Dermis blood vessel endothelial cell (primary cell): ENCODE measurements at regions not wholly inside any gene's neighbourhood (a gene's known extent, or its start where the extent isn't known, plus 50 kb on each side); places are given as distances from the start of the nearest gene placed in this dataset.
"Not testable (repeated sequence)": the region's sequence is repeated elsewhere in the genome, so short reads cannot be mapped to it uniquely, and the experiment has no call there.

Source experiments
- DNase-seq: peaks from one replicate; pipeline ENCODE4 v3.0.0; 2010

DNA sequence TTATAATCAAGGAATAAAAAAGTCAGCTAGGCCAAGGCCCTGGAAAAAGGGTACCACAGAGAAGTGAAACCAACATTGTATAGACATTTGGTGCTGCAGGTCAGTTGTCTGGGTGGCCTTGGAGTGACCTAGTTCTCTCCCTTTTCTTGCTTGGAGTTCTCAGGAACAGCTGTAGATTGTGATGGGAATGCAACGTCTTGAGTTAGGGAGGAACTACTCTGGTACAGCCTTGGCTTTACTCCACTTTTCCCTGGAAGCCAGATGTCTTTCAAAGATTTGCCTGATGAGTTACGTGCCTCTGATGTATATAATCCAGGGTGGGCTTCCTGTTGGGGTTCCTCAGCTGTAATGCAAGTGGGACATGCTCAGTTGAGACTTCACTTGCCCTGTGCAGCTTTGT lies 694.7 kb downstream of the HTR1B start:
- no peak for DNase-seq

DNA sequence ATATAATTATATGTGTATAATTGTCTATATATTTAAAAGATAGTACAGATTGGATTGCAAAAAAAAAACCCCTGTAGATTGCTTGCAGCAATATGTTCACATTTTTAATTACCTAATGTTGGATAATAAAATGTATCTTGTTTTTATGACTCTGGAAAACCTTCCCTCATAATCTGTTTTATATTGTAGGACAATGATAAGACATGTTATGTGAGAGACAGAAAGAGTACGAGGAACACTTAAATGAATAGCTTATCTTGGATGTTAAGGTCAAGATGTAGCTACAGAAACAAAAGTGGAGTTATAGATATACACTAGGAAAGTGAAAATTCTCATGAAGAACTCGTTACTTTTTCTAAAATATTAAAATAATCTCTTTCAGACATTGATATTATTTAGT lies 691.6 kb upstream of the IMPG1 start:
- no peak for DNase-seq

DNA sequence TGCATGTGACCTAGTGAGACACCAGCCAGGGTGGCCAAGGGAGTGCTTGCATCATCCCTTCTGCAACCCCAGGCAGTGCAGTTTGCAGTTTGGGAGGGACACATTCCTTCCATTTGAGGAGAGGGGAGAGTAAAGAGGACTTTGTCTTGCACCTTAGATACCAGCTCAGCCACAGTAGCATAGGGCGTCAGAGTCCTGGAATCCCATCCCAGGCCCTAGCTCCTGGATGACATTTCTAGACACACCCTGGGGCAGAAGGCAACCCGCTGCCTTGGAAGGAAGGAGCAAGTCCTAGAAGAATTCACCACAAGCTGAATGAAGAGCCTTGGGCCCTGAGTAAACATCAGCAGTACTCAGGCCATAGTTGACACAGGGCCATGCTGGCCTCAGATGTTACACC lies 680.4 kb upstream of the IMPG1 start:
- no peak for DNase-seq

DNA sequence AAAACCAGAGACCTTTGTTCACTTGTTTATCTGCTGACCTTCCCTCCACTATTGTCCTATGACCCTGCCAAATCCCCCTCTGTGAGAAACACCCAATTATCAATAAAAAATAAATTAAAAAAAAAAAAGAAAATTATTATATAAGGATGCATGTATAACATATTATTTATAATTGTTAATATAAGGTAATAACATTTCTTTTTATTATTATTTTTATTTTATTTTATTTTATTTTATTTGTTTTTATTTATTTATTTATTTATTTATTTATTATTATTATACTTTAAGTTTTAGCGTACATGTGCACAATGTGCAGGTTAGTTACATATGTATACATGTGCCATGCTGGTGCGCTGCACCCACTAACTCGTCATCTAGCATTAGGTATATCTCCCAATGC lies 672.9 kb upstream of the IMPG1 start:
- not testable (repeated sequence) for DNase-seq

DNA sequence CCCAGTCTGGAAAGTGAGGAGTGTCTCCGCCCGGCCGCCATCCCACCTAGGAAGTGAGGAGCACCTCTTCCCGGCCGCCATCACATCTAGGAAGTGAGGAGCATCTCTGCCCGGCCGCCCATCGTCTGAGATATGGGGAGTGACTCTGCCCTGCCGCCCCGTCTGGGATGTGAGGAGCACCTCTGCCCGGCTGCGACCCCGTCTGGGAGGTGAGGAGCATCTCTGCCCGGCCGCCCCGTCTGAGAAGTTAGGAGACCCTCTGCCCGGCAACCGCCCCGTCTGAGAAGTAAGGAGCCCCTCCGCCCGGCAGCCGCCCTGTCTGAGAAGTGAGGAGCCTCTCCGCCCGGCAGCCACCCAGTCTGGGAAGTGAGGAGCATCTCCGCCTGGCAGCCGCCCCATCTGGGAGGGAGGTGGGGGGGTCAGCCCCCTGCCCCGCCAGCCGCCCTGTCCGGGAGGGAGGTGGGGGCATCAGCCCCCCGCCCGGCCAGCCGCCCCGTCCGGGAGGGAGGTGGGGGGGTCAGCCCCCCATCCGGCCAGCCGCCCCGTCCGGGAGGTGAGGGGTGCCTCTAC lies 671.8 kb upstream of the IMPG1 start:
- not testable (repeated sequence) for DNase-seq

DNA sequence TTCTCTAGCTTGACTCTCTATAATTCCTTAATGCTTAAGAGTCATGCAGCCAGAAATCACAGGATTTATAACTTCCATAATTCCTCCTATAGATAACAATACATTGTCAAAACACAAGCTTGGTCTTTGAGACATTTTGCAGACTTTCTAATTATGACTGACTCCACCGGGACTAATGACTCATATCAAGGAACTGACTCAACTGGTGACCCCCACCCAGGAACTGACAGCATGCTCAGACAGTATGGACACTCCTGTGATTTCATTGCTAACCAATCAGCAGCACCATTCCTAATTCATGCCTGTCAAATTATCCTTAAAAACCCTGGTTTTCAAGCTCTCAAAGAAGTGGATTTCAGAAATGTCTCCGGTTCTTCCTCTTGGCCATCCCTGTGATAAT lies 670.5 kb upstream of the IMPG1 start:
- DNase-seq, result no peak

DNA sequence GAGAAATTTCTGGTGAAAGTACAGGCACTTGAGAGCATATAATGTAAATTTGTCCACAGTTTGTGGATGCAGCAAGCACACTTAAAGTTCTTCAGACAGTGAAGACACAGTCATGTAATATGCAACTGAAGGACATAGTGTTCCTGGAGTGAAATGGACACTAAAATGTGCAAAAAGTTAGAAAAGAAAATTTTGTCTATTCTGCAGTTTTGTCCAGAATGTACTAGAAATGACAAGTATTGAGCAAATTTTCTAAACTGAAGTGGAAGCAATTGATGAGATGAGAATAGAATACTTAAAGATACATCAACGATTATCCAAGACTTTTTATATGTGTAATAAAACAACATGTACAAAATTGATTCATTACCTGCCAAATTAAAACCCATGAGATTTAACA lies 647.0 kb upstream of the IMPG1 start:
- no peak for DNase-seq

DNA sequence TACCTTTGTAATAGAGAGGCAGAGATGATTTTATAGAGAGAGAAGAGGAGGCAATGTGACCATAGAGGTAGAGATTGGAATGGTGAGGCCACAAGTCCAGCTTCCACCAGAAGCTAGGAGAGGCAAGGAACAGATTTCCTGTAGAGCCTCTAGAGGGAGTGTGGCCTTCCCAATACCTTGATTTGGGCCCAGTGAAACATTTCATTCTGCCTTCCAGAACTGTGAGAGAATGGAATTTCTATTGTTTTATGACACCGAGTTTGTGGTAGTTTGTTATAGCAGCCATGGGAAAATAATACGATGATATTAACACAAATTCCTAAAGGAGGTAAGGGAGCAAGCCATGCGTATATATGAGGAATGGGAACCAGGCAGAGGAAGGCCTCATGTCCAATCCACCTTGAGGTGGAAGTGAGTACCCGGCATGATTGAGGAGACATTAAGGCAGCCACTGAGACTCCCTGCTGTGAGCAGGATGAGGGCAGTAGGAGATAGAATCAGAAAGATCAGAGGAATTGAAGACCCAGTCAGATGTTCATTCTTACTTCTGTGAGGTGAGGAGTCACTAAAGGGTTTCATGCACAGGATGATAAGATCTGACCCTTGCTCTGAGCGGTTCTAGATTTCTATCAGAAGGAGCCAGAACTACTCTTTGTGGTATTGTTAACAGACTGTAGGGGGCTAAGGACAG lies 636.3 kb upstream of the IMPG1 start:
- DNase-seq, result peak; percentile 21

DNA sequence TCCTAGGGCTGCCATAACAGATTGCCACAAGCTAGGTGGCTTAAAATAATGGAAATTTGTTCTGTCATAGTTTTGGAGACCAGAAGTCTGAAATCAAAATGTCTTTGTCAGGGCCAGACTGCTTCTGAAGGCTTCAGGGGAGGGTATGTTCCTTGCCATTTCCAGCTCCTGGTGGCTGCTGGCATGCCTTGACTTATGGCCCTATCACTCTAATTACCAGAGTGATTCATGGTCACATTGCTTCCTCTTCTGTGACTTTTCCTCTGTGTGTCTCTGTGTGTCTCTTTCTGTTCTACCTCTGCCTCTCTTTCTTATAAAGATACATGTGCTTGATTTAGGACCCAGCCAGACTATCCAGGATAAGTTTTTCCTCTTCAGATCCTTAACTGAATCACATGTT lies 635.2 kb upstream of the IMPG1 start:
- no peak for DNase-seq

DNA sequence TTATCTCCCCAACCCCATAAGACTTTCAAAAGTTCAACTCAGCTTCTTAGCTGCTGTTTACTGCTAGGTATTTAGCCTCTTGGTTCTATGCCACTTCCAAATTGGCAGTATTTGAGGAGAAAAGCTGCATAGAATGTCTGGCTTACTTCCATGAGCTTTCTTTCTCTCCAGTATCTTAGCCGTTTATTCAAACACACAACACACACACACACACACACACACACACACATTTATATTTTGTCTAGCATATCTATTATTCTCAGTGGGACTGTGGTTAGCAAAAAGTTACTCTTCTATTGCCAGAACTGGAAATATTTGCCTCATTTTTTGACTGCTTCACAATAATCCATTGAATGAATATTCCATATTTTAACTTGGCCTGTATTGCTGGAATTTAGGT lies 634.2 kb upstream of the IMPG1 start:
- DNase-seq, result no peak

DNA sequence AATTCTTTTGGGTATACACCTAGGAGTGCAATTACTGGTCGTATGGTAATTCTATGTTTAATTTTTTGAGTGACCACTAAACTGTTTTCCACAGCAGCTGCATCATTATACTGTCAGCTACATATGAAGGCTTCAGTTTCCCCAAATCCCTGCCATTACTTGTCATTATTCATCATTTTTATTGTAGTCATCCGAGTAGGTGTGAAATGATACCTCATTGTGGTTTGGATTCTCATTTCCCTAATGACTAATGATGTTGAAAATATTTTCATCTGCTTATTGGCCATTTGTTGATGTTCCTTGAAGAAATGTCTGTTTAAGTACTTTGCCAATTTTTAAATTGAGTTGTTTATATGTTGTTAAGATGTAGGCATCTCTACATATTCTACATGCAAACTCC lies 633.6 kb upstream of the IMPG1 start:
- DNase-seq, result no peak

DNA sequence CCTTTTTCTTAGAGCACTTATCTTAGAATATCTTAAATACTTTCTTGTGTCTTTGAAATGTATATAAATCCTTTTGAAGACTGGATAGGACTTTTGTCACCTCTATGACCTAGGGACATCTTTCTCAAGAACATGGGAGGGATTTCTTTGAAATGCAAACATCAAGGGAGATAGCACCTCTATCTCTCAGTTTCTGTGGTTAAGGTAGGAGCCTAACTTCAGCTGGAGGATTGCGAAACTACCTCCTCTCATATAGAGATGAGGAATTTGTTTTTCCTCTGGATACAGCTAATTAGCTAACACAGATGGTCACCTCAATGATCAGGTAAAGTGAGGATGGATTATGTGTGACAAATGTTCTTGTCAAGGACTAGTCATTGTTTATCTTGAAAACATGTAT lies 631.3 kb upstream of the IMPG1 start:
- DNase-seq, result no peak

DNA sequence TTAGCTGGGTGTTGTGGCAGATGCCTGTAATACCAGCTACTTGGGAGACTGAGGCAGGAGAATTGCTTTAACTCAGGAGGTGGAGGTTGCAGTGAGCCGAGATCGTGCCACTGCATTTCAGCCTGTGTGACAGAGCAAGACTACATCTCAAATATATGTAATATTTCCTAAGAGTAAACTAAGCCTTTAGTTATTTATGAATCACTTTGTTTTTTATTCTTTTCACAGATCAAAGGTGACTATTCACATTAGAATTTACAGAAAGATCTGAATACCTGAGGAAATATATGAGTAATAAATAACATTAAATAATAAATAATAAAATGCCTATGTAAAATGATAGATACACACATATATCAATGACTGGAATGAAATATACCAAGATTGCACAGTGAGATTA lies 630.8 kb upstream of the IMPG1 start:
- DNase-seq, result no peak

DNA sequence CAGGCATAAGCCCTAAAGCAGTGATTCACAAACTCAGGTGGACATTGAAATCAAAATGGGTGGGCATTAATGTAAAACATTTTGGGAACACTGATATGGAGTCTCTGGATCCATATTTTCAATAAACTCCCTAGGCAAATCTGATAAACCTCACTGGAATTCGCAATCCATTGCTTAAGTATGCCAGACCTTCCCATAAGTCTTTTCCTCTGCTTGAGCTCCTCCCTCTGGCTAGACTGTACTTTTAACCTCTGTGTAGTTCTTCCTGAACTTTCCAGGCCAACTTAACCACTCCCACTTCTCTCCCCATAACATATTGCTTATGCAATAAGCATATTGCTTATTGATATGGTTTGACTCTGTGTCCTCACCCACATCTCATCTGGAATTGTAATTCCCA lies 629.7 kb upstream of the IMPG1 start:
- no peak for DNase-seq

DNA sequence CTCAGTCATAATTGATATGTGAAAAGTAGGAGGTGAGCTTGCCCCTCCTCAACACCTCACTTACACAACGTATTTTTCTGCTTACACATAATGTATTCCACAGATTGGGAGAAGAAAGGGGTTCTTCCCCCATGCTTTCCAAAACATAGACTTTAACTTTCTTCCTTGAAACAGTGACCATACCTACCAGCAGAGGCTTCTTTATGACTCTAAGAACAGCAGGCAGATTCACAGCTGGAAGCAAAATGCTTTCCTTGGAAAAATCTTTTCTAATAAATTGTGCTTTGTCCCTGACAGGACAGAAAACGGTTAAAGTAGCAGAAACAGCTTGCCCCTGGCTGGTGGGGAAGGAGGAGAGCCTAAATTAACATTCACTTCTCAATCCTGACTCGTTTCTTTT lies 629.1 kb upstream of the IMPG1 start:
- DNase-seq, result peak; percentile 5

DNA sequence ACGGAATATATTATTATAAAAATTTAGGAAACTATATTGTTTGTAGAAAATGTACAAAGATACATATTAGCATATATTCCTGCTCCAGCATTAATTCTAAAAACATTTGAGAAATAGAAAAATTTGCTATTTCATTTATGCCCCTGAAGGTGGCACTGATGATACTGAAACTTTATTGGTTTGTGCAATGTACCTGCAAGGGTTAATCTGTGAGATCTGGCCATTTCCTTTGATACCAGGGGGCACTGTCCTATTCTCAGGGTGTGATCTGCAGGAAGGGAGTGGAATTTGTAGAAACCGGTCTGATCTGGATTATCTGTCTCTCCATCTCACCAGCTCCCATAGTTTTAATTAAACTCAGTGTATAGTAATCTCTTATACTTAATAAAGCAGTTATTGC lies 625.1 kb upstream of the IMPG1 start:
- peak; percentile 60 for DNase-seq

DNA sequence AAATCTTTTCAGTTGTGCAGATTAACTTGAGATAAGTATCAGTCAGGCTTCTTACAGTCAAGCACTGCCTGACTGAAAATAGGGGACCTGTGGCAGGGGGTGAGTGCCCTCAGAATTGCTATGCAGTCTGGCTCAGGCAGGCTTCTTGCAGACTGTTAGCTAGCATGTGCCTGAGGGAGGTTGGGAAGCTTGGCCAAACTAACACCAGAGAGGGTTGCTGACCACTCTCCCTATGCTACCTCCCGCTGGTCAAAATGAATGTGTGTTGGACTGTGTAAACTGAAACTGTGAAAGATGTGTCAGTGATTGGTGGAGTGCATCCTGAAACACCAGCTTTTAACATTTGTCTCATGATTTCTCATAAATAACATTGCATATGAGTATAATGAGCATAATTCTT lies 622.3 kb upstream of the IMPG1 start:
- no peak for DNase-seq

DNA sequence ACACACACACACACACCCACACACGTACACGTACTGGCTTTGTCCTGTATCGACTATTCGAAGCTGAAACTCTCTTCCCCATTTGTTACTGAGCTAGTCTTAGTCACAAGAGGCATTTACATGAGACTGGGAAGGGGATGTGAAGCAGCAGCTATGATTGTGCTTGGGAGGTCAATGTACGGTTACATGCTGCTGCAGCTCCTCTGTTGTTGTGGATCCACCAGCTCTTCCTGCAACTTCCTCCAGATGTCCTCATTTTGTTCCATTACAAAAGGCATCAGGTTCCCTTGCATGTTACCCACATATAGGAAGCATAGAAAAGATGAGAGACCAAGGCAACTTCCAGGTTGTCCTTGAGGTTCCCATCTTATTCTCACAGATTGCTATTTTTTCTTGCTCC lies 612.4 kb upstream of the IMPG1 start:
- DNase-seq, result peak; percentile 25

DNA sequence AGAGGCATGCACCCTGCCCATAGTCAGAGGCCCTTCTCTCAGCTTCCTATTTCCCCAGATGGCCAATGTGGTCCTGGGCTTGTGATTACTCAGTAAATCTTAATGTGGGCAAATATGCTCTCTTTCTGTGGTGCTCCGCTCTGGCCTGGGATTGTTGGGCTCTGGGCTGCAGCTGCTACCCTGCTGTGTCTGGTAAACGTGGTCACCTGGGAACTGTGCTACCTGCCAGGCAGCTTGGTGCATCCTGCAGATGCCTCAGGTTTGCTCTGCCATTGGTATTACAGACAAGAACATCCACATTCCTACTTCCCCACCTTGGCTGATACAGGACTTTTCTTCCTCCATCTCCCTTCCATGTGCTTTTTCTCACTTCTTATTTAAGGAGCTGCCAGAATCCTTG lies 611.5 kb upstream of the IMPG1 start:
- no peak for DNase-seq

DNA sequence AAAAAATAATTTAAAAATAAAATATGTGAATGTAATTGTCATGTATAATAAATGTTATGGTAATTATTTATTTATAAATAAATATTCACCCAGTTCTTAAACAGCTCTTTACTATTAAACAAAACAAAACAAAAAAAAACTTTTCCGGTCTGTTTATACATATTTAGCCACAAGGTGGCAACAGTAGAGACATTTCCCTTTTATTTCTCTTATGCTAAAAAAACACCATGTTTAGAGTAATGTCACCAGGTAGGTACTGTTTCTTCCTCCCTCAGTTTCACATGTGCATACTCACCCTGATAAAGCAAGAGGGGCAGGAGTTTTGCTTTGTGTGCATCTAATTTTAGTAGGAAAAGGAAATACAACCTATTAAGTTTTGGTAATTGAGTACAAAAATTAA lies 610.4 kb upstream of the IMPG1 start:
- peak; percentile 27 for DNase-seq

DNA sequence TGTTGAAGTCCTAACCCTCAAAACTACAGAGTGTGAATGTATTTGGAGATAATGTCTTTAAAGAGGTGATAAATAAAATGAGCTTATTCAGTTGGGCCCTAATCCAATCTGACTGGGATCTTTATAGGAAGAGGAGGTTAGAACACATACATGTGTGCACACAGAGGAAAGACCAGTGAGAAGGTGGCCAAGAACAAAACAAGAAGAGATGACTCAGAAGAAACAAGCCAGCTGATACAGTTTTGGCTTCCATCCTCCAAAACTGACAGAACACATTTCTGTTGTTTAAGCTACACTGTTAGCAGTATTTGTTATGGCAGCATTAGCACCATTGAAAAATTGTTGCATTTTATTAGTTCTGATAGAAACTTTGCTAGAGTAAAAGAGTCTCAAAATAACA lies 609.3 kb upstream of the IMPG1 start:
- peak; percentile 51 for DNase-seq

DNA sequence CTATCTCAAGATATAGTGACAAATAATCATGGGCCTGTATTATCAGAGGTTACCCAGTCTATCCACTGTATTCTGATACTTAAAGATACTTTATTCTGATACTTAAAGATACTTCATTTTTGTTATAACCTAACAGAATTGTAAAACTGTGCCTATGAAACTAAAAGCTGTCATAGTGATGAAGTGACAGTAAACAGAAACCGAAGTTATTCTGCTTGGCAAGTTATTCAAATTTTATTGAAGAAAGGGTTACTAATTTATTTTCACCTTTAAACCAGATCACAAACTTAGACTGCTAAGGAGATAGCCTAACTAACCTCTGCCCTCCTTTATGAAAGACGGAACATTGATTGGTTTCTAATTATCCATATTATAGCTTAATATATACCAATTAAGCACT lies 604.6 kb upstream of the IMPG1 start:
- DNase-seq, result no peak

DNA sequence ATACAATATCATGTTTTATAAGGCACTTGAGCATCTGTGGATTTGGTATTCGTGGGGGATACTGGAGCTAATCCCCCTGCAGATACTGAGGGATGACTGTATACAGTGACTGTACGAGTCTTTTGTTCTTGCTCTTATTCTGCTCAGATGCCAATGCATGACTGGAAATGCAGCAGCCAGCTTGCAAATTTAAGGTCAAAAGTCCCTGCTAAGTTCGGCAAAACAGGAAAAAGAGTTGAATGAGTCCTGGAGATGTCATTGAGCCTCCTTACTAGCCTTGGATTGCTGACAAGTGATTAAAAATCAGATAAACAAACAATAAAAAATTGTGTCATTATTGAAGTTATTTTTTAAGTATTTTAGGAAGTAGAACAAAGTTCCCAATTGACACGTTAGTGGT lies 599.3 kb upstream of the IMPG1 start:
- DNase-seq, result peak; percentile 49

DNA sequence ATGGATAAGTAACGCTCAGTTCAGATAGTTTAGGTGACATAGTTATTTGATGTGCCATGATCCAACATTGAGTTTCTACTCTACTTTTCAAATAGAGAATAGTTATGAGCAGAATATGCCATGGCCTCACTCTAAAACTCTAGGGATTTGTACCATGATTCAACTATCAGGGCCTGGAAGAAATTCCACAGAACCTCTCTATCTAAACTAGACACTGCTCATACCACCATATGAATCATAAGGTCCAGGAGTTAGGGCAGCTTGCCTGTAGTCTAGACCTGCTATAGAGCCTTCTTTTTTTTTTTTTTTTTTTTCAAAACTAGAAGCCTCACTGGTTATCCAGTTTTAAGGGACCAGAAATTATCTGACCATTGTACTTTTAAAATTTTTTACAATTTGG lies 571.8 kb upstream of the IMPG1 start:
- no peak for DNase-seq

DNA sequence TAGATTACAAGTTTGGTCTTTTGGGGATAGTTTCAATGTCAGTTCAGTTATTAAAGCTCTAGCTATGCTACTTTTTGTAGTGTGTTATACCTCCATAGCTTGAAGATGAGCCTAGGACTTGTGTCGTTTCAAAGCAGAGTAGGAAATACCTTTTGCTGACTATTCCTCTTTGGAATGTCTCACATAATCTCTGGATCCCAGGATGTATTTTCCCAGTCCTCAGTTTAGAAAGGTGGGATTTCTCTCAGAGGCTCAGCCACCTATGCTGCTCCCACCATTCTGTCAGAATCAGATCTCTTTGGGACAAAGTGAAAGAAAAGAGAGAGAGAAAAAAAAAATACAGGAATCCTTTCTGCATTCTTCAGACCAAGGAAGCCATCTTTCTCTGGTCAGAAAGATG lies 567.5 kb upstream of the IMPG1 start:
- no peak for DNase-seq
